ENCODE measurements at regions not wholly inside any gene's neighbourhood (a gene's known extent, or its start where the extent isn't known, plus 50 kb on each side); places are given as distances from the start of the nearest gene placed in this dataset.

DNA sequence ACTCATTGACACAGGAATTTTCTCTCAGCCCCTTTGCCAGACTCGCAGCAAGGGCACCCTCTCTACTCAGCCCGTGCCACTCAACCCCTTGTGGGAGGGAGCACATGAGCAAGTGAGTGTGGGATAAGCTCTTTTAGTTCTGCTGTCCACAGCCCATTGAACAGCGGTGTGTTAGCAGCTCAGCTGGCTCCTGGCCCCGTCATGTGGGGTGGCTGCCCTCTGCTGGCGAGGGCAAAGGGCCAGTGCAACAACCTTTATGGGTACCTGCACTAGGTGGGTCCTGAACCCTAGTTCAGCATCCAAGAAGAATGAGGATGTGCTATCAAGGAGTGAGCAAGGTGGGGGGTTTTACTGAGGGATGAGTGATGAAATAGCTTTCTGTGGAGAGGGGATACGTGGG is 85.0 kb upstream of the ZNF81 start:
- TF ChIP-seq POLR2AphosphoS5 (IDR thresholded peaks at IDR 0.05; ENCODE audit: low read depth, low read length) (no peak), TAF1 (IDR thresholded peaks at IDR 0.05; ENCODE audit: borderline replicate concordance, low read depth, low read length) (no peak)
